Tibial nerve (tissue), 1 donor: ENCODE measurements at regions not wholly inside any gene's neighbourhood (a gene's known extent, or its start where the extent isn't known, plus 50 kb on each side); places are given as distances from the start of the nearest gene placed in this dataset. TPM values are rescaled to one million over a fixed set of nuclear protein-coding genes. Genes with fewer than 3 reads are reported as not detected.

Experiments
- small RNA-seq: library from RNA; depleted of rRNA; stranded (forward); fragments of <200 nt; gene quantifications from one replicate; pipeline ENCODE3, GENCODE V24; 2016

Small RNA genes in the stretch of these regions (small RNA-seq; reads per million reads assigned to genes)
- gene RN7SL462P, result not detected
